Prostate gland (tissue), 2 donors: ENCODE measurements at regions not wholly inside any gene's neighbourhood (a gene's known extent, or its start where the extent isn't known, plus 50 kb on each side); places are given as distances from the start of the nearest gene placed in this dataset.

Source experiments
- POLR2A ChIP-seq: fragments of 450-650 bp; IDR thresholded peaks from one replicate; pipeline ENCODE4 v1.6.1; 2016; ENCODE audit warnings: antibody characterized with exemption, mild to moderate bottlenecking
- POLR2AphosphoS5 ChIP-seq: sonication (generic); formaldehyde crosslinking; IDR thresholded peaks from one replicate; pipeline ENCODE4 v1.6.1; 2017; ENCODE audit warnings: antibody characterized with exemption
- TF ChIP-seq, protein P1 (sequence below), 4 experiments: fragments of 200-600 bp in 2 of 4; fragments of 450-650 bp in 2 of 4; sonication (generic) in 2 of 4; IDR thresholded peaks; 1 replicate in 3 of 4; 2 replicates in 1 of 4; pipeline ENCODE4 v1.5.1; 2016 to 2019; ENCODE audit warnings: antibody characterized with exemption in 4 of 4, mild to moderate bottlenecking in 2 of 4, moderate library complexity in 2 of 4

DNA sequence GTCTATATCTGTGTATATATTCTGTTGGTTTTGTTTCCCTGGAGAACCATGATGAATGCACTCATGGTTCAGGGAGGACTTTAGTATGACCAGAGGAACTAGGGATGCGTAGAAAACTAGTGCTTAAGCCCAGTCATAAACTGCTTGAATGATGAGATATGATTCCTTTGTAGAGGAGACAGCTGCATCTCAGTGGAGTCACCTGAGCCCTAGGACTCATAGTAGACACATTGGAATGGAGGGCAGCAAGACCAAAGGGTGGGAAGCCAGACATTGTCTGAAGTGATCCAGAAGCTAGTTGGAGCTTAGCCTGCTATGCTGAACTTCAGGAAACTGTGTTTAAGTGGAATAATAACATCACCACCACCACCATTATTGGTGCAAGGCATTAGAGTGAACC is 89.5 kb upstream of the SPATA13 start:
- TF ChIP-seq, protein P1, sequence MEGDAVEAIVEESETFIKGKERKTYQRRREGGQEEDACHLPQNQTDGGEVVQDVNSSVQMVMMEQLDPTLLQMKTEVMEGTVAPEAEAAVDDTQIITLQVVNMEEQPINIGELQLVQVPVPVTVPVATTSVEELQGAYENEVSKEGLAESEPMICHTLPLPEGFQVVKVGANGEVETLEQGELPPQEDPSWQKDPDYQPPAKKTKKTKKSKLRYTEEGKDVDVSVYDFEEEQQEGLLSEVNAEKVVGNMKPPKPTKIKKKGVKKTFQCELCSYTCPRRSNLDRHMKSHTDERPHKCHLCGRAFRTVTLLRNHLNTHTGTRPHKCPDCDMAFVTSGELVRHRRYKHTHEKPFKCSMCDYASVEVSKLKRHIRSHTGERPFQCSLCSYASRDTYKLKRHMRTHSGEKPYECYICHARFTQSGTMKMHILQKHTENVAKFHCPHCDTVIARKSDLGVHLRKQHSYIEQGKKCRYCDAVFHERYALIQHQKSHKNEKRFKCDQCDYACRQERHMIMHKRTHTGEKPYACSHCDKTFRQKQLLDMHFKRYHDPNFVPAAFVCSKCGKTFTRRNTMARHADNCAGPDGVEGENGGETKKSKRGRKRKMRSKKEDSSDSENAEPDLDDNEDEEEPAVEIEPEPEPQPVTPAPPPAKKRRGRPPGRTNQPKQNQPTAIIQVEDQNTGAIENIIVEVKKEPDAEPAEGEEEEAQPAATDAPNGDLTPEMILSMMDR (IDR thresholded peaks at IDR 0.05), result no peak
- no peak for TF ChIP-seq POLR2AphosphoS5
- no peak for TF ChIP-seq POLR2A
